Fibroblast of pulmonary artery (primary cell): ENCODE measurements at regions not wholly inside any gene's neighbourhood (a gene's known extent, or its start where the extent isn't known, plus 50 kb on each side); places are given as distances from the start of the nearest gene placed in this dataset.

Source experiments
- DNase-seq: peaks from one replicate; pipeline ENCODE4 v3.0.0-alpha.2; 2010; ENCODE audit warnings: low read depth
- H3K4me3 ChIP-seq: replicated peaks from 2 replicates; pipeline ENCODE4 v1.5.1; 2011; ENCODE audit warnings: low read depth, mild to moderate bottlenecking, control low read depth, low read length, moderate library complexity
- TF ChIP-seq, protein P1 (sequence below): IDR thresholded peaks from 2 replicates; pipeline ENCODE4 v1.5.1; 2011; ENCODE audit warnings: mild to moderate bottlenecking, control low read depth, low read length, inconsistent platforms; ENCODE audit errors: missing control alignments

GRCh38 chr13:80239116-80239515 lies 101.8 kb downstream of the SPRY2 start:
- TF ChIP-seq, protein P1, sequence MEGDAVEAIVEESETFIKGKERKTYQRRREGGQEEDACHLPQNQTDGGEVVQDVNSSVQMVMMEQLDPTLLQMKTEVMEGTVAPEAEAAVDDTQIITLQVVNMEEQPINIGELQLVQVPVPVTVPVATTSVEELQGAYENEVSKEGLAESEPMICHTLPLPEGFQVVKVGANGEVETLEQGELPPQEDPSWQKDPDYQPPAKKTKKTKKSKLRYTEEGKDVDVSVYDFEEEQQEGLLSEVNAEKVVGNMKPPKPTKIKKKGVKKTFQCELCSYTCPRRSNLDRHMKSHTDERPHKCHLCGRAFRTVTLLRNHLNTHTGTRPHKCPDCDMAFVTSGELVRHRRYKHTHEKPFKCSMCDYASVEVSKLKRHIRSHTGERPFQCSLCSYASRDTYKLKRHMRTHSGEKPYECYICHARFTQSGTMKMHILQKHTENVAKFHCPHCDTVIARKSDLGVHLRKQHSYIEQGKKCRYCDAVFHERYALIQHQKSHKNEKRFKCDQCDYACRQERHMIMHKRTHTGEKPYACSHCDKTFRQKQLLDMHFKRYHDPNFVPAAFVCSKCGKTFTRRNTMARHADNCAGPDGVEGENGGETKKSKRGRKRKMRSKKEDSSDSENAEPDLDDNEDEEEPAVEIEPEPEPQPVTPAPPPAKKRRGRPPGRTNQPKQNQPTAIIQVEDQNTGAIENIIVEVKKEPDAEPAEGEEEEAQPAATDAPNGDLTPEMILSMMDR: no peak

GRCh38 chr13:80237646-80238045 lies 103.3 kb downstream of the SPRY2 start:
- TF ChIP-seq, protein P1: no peak
- H3K4me3 ChIP-seq: no peak overlapping the region
- DNase-seq: peak; percentile 33

More at GRCh38 chr13:80239116-80239515, 101.8 kb downstream of the SPRY2 start:
- DNase-seq: no peak
- no peak overlapping the region for H3K4me3 ChIP-seq

GRCh38 chr13:80235967-80236302 lies 105.0 kb downstream of the SPRY2 start:
- DNase-seq: peak; percentile 64
- TF ChIP-seq, protein P1: no peak
- H3K4me3 ChIP-seq: no peak overlapping the region

GRCh38 chr13:80235166-80235966 lies 105.6 kb downstream of the SPRY2 start:
- DNase-seq: peak; percentile 62
- no peak overlapping the region for H3K4me3 ChIP-seq
- TF ChIP-seq, protein P1: no peak

DNA sequence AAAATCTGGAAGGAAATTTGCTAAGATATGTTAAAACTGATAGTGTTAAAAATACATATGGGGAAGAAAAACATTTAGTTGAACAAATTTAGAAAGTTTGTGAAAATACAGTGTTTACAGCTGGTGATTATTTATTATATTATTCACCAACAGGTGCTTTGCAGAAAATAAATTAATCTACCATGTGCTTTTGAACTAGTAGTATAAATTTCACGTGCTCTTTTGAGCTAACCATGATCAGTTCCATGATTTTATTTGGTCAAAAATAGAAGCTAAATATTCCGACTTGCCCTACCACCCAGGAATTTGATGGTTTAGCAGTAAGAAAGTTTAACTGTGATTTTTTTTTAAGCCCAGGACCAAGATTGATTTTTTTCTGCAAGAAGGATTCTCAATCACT lies 113.3 kb downstream of the SPRY2 start:
- TF ChIP-seq, protein P1: no peak
- no peak for DNase-seq

GRCh38 chr13:80226645-80227044 lies 114.3 kb downstream of the SPRY2 start:
- TF ChIP-seq, protein P1: no peak
- DNase-seq: no peak
- no peak overlapping the region for H3K4me3 ChIP-seq

More for the DNA sequence above, 113.3 kb downstream of the SPRY2 start:
- no peak overlapping the region for H3K4me3 ChIP-seq

- DNase-seq: peak; percentile 70
- TF ChIP-seq, protein P1: no peak
- no peak overlapping the region for H3K4me3 ChIP-seq
Observed at GRCh38 chr13:80224468-80224867, 116.5 kb downstream of the SPRY2 start.
